ENCODE measurements at regions not wholly inside any gene's neighbourhood (a gene's known extent, or its start where the extent isn't known, plus 50 kb on each side); places are given as distances from the start of the nearest gene placed in this dataset.

DNA sequence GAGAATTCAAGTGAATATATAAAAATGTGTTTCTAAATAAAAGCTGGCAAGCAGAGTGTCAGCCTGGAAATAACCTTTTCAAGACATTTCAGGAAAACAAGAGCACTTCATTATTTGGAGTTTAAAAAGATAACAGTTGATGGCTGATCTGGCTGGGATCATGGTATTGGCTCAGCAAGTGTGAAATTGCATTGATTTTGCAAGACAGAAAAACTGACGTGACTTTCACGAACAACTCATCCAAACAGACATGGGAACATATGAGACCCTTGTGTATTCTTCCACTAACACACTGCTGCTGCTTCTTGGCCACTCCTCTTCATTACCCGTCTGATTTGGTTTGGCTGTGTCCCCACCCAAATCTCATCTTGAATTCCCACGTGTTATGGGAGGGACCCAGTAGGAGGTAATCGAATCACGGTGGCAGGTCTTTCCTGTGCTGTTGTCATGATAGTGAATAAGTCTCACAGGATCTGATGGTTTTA lies 108.5 kb downstream of the RAB18 start:
- no peak overlapping the region for H3K4me3 Mint-ChIP-seq
- no peak overlapping the region for H3K27ac Mint-ChIP-seq
- no peak for ATAC-seq
- H3K36me3 Mint-ChIP-seq (ENCODE audit: low read depth), result no peaks in the 10 kb centered on the region
- DNase-seq, result no peak
- no peaks in the 10 kb centered on the region for H3K9me3 Mint-ChIP-seq
- intact Hi-C loops (cut with micrococcal nuclease), result no loop called here
- H3K4me1 Mint-ChIP-seq (ENCODE audit: low read depth), result peaks cover 13% of the 10 kb centered on the region
- POLR2A ChIA-PET, result no interaction called here
- H3K27me3 Mint-ChIP-seq, result peaks cover 3% of the 10 kb centered on the region
- CTCF ChIA-PET, result interaction anchor here (1.0 kb wide), 1 partner anchor 54 kb away, joined by 3 read pairs; no protein-coding TSS in a partner anchor
- TF ChIP-seq, protein P1, sequence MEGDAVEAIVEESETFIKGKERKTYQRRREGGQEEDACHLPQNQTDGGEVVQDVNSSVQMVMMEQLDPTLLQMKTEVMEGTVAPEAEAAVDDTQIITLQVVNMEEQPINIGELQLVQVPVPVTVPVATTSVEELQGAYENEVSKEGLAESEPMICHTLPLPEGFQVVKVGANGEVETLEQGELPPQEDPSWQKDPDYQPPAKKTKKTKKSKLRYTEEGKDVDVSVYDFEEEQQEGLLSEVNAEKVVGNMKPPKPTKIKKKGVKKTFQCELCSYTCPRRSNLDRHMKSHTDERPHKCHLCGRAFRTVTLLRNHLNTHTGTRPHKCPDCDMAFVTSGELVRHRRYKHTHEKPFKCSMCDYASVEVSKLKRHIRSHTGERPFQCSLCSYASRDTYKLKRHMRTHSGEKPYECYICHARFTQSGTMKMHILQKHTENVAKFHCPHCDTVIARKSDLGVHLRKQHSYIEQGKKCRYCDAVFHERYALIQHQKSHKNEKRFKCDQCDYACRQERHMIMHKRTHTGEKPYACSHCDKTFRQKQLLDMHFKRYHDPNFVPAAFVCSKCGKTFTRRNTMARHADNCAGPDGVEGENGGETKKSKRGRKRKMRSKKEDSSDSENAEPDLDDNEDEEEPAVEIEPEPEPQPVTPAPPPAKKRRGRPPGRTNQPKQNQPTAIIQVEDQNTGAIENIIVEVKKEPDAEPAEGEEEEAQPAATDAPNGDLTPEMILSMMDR (IDR thresholded peaks at IDR 0.05), result no peak

DNA sequence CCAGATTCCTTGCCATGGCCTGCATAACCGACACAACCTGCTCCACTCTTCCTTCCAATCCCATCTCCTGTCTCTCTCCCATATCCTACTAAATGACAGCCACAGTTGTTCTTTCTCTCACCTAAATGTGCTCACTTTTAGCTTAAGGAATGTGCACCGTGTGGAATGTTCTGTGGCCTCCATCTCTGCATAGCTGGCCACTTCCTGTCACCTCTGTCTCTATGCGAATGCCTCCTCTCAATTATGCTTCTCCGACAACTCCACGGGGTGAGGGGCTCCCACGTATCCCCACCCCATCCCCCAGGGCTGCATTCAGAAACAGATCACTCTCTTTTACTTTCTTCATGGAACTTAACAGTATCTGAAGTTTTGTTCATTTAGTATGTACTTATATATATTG lies 110.7 kb downstream of the RAB18 start:
- Mint-ChIP-seq H3K27me3 (peaks cover 3% of the 10 kb centered on the region), H3K36me3 (ENCODE audit: low read depth) (no peaks in the 10 kb centered on the region), H3K9me3 (no peaks in the 10 kb centered on the region), H3K4me1 (ENCODE audit: low read depth) (peaks cover 7% of the 10 kb centered on the region), H3K27ac (no peak overlapping the region), H3K4me3 (no peak overlapping the region)
- ATAC-seq (no peak), DNase-seq (no peak)
- TF ChIP-seq, protein P1 (IDR thresholded peaks at IDR 0.05), result no peak
- ChIA-PET POLR2A (no interaction called here), CTCF (no interaction called here)
- intact Hi-C loops (cut with micrococcal nuclease), result no loop called here

GRCh38 chr10:27618036-27618615 lies 114.0 kb downstream of the RAB18 start:
- Mint-ChIP-seq H3K36me3 (ENCODE audit: low read depth) (no peaks in the 10 kb centered on the region), H3K4me1 (ENCODE audit: low read depth) (peaks cover 7% of the 10 kb centered on the region), H3K4me3 (no peak overlapping the region), H3K27me3 (peaks cover 4% of the 10 kb centered on the region), H3K27ac (no peak overlapping the region), H3K9me3 (no peaks in the 10 kb centered on the region)
- ChIA-PET POLR2A (no interaction called here), CTCF (no interaction called here)
- ATAC-seq, result no peak
- intact Hi-C loops (cut with micrococcal nuclease), result no loop called here
- no peak for DNase-seq
- TF ChIP-seq, protein P1 (IDR thresholded peaks at IDR 0.05), result no peak

DNA sequence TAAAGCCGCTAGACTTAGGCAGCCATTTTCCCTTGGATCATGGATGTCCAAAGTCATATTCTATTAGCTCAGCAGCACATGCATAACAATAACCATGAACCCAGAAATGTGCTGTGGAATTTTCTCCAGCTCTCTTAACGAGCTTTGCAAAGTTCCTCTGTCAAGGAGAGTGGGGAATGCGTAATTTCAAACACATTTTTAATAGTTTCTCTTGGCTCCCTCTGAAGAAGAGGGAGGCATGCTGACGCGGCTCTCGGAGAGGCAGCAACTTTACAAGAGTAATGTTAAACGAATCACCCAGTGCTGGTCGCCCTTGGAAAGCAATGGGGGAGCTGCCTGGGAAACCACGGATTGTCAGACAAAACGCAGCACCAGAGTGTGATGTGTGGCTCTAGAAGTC lies 114.8 kb downstream of the RAB18 start:
- intact Hi-C loops (cut with micrococcal nuclease), result no loop called here
- CTCF ChIA-PET, result no interaction called here

DNA sequence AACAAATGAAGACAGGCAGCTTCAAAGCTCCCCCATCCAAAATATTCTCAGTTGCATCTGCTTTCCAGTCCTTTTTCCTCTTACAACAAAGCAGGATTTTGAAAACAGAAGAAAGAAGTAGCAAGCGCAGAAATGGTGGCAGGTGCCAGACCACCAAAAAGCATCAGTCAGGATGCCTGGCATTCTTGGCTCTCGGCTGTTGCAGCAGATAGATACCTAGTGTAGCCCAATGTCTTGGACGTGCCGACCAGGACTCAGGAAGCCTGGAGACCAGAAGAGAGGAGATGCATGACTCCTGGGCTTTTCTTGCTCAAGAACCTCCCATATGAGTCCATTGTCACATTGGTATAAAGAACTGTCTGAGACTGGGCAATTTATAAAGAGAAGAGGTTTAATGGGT lies 115.2 kb downstream of the RAB18 start:
- Mint-ChIP-seq H3K9me3 (no peaks in the 10 kb centered on the region), H3K27ac (no peak overlapping the region), H3K4me3 (no peak overlapping the region), H3K27me3 (peaks cover 6% of the 10 kb centered on the region), H3K4me1 (ENCODE audit: low read depth) (peaks cover 7% of the 10 kb centered on the region), H3K36me3 (ENCODE audit: low read depth) (no peaks in the 10 kb centered on the region)
- ATAC-seq (no peak), DNase-seq (no peak)
- intact Hi-C loops (cut with micrococcal nuclease), result no loop called here
- POLR2A ChIA-PET, result no interaction called here
- CTCF ChIA-PET, result no interaction called here
- TF ChIP-seq, protein P1 (IDR thresholded peaks at IDR 0.05), result no peak

More for the DNA sequence above, 114.8 kb downstream of the RAB18 start:
- Mint-ChIP-seq H3K27me3 (peaks cover 6% of the 10 kb centered on the region), H3K4me1 (ENCODE audit: low read depth) (peaks cover 7% of the 10 kb centered on the region), H3K27ac (no peak overlapping the region), H3K4me3 (no peak overlapping the region), H3K36me3 (ENCODE audit: low read depth) (no peaks in the 10 kb centered on the region), H3K9me3 (no peaks in the 10 kb centered on the region)
- POLR2A ChIA-PET, result no interaction called here
- DNase-seq, result no peak
- TF ChIP-seq, protein P1 (IDR thresholded peaks at IDR 0.05), result no peak
- ATAC-seq, result no peak

Data from activated CD8-positive, alpha-beta T cell treated with anti-CD3 and anti-CD28 coated beads for 36 hours (primary cell).